ENCODE measurements at regions not wholly inside any gene's neighbourhood (a gene's known extent, or its start where the extent isn't known, plus 50 kb on each side); places are given as distances from the start of the nearest gene placed in this dataset.

DNA sequence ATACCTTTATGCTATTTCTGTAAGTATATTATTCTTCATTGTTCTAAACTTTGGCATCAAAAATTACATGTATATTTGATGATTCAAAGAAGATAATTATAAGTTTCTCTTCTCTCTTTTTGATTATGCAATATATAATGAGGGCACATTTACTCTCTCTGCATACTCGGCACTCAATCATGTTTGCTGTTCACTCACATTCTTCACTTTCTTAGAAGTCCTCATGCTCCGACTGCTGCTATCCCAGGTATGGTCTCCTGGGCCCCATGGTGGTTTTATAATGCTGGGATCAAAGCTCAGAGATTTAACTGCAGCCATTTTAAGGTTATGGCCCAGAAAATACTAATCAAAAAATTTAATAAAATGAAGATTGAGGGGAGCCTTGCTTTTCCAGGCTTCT lies 529.7 kb upstream of the IL12A start:
- no peaks in the 10 kb centered on the region for H4K20me1 ChIP-seq (ENCODE audit: insufficient read depth)
- no peak overlapping the region for H3K9ac ChIP-seq
- no peak overlapping the region for H3K4me2 ChIP-seq
- no peaks in the 10 kb centered on the region for H3K4me1 ChIP-seq (ENCODE audit: low read depth, poor library complexity, severe bottlenecking)
- TF ChIP-seq, protein P1, sequence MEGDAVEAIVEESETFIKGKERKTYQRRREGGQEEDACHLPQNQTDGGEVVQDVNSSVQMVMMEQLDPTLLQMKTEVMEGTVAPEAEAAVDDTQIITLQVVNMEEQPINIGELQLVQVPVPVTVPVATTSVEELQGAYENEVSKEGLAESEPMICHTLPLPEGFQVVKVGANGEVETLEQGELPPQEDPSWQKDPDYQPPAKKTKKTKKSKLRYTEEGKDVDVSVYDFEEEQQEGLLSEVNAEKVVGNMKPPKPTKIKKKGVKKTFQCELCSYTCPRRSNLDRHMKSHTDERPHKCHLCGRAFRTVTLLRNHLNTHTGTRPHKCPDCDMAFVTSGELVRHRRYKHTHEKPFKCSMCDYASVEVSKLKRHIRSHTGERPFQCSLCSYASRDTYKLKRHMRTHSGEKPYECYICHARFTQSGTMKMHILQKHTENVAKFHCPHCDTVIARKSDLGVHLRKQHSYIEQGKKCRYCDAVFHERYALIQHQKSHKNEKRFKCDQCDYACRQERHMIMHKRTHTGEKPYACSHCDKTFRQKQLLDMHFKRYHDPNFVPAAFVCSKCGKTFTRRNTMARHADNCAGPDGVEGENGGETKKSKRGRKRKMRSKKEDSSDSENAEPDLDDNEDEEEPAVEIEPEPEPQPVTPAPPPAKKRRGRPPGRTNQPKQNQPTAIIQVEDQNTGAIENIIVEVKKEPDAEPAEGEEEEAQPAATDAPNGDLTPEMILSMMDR (conservative IDR thresholded peaks at IDR 0.05; ENCODE audit: low read depth, low read length) = no peak
- no peaks in the 10 kb centered on the region for H3K36me3 ChIP-seq (ENCODE audit: insufficient read depth)
- H3K27me3 ChIP-seq (ENCODE audit: insufficient read depth, low read depth) = no peaks in the 10 kb centered on the region
- H2AFZ ChIP-seq (ENCODE audit: low read depth) = no peak overlapping the region
- H3K79me2 ChIP-seq (ENCODE audit: insufficient read depth, low read depth) = no peaks in the 10 kb centered on the region
- H3K27ac ChIP-seq = no peak overlapping the region
- H3K4me3 ChIP-seq (IDR thresholded peaks at IDR 0.05; ENCODE audit: insufficient read depth, low read depth, low read length) = no peak overlapping the region

DNA sequence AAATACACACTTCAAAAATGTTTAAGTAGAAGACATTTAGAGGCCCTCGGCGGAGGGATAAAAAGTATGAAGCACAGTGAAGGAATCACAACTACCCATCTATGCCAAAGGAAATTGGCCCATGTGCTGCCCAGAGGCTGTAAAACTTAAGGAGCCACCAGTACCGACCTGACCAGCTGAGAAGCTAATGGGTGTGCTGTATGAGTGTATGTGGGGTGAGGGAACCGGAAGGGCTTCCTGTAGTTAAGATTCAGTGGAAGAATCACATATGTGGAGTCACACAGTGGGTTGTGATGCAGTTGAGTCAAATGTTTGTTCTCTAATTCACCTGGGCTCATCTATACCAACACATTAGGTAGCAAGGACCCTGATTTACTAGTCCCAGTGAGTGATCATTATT lies 516.0 kb upstream of the IL12A start:
- TF ChIP-seq, protein P1 (conservative IDR thresholded peaks at IDR 0.05; ENCODE audit: low read depth, low read length) = no peak
- H3K4me1 ChIP-seq (ENCODE audit: low read depth, poor library complexity, severe bottlenecking) = no peaks in the 10 kb centered on the region
- no peak overlapping the region for H2AFZ ChIP-seq (ENCODE audit: low read depth)
- H3K27ac ChIP-seq = no peak overlapping the region
- no peaks in the 10 kb centered on the region for H3K27me3 ChIP-seq (ENCODE audit: insufficient read depth, low read depth)
- no peak overlapping the region for H3K4me2 ChIP-seq
- H3K9ac ChIP-seq = no peak overlapping the region
- H3K4me3 ChIP-seq (IDR thresholded peaks at IDR 0.05; ENCODE audit: insufficient read depth, low read depth, low read length) = no peak overlapping the region
- H3K79me2 ChIP-seq (ENCODE audit: insufficient read depth, low read depth) = no peaks in the 10 kb centered on the region
- H4K20me1 ChIP-seq (ENCODE audit: insufficient read depth) = no peaks in the 10 kb centered on the region
- no peaks in the 10 kb centered on the region for H3K36me3 ChIP-seq (ENCODE audit: insufficient read depth)

GRCh38 chr3:159473206-159473605 lies 515.4 kb upstream of the IL12A start:
- Histone ChIP-seq H4K20me1 (ENCODE audit: insufficient read depth) (no peaks in the 10 kb centered on the region), H3K4me1 (ENCODE audit: low read depth, poor library complexity, severe bottlenecking) (no peaks in the 10 kb centered on the region), H2AFZ (ENCODE audit: low read depth) (no peak overlapping the region), H3K9ac (no peak overlapping the region), H3K79me2 (ENCODE audit: insufficient read depth, low read depth) (no peaks in the 10 kb centered on the region), H3K36me3 (ENCODE audit: insufficient read depth) (no peaks in the 10 kb centered on the region), H3K4me3 (IDR thresholded peaks at IDR 0.05; ENCODE audit: insufficient read depth, low read depth, low read length) (no peak overlapping the region), H3K4me2 (no peak overlapping the region), H3K27ac (no peak overlapping the region), H3K27me3 (ENCODE audit: insufficient read depth, low read depth) (no peaks in the 10 kb centered on the region)
- TF ChIP-seq, protein P1 (conservative IDR thresholded peaks at IDR 0.05; ENCODE audit: low read depth, low read length) = no peak

- H3K27ac ChIP-seq = no peak overlapping the region
- no peak overlapping the region for H2AFZ ChIP-seq (ENCODE audit: low read depth)
- no peaks in the 10 kb centered on the region for H3K27me3 ChIP-seq (ENCODE audit: insufficient read depth, low read depth)
- TF ChIP-seq, protein P1 (conservative IDR thresholded peaks at IDR 0.05; ENCODE audit: low read depth, low read length) = no peak
- H4K20me1 ChIP-seq (ENCODE audit: insufficient read depth) = no peaks in the 10 kb centered on the region
- H3K79me2 ChIP-seq (ENCODE audit: insufficient read depth, low read depth) = no peaks in the 10 kb centered on the region
- H3K4me3 ChIP-seq (IDR thresholded peaks at IDR 0.05; ENCODE audit: insufficient read depth, low read depth, low read length) = no peak overlapping the region
- H3K4me1 ChIP-seq (ENCODE audit: low read depth, poor library complexity, severe bottlenecking) = no peaks in the 10 kb centered on the region
- H3K4me2 ChIP-seq = no peak overlapping the region
- H3K36me3 ChIP-seq (ENCODE audit: insufficient read depth) = no peaks in the 10 kb centered on the region
- H3K9ac ChIP-seq = no peak overlapping the region
These were observed 508.6 kb upstream of the IL12A start for GRCh38 chr3:159480046-159480445.

Data from KMS-11 (cell line).